Iris pigment epithelial cell (primary cell): ENCODE measurements at regions not wholly inside any gene's neighbourhood (a gene's known extent, or its start where the extent isn't known, plus 50 kb on each side); places are given as distances from the start of the nearest gene placed in this dataset.

Experiments
- DNase-seq: peaks from one replicate; pipeline ENCODE4 v3.0.0-alpha.2; 2011; ENCODE audit warnings: low read depth

DNA sequence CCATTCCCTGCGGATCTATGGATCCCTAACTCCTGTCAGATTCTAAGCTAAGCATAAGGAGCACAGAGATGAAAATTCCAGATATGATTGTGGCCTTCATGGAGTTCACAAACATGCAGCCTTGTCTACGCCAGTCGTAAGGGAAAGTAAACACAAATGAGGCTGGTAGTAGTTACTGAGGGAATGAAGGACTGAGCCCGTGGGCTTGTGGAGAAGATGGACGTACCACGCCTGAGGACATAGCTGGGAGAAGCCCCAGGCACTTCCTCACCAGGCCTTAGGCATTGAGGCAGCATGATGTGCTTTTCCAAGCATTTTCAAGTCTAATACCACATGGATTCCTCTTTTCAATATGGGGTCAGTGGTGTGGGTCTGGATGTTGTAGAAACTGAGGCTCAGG is 515.2 kb downstream of the BCL11B start:
- DNase-seq: no peak

DNA sequence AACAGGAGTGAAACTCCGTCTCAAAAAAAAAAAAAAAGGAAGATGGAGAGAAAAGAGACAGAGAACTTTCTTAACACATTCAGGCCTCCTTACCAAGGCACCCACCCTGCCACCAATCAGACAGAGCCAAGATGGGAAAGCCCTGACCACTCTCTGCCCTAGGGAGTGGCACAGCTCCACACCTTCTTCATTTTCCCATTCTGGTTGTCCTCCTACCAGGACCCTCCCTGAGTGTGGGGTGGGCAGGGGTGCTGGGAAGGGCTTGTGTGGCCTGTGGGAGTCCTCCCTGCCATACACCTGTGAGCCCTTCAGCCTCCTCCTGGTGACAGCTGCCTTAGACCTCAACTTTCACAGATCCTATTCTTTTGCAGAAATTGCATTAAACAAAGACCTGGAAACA is 513.6 kb downstream of the BCL11B start:
- no peak for DNase-seq

DNA sequence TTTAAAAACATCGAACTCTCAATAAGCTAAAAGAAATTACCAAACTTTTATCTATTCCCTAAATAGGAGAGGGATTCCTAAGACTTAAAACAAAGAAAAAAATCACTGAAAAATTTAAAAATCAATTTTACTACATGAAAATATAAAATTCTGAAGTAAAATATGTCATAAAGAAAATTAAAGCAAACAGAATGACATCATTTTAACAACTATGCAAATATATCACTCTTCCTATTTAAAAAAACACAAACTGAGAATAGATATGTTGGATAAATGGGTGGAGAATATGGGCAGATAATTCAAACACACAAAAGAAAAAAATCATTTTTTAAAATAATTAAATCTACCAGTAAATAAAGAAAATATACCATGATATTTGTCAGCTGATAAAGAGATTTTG is 510.0 kb downstream of the BCL11B start:
- no peak for DNase-seq

DNA sequence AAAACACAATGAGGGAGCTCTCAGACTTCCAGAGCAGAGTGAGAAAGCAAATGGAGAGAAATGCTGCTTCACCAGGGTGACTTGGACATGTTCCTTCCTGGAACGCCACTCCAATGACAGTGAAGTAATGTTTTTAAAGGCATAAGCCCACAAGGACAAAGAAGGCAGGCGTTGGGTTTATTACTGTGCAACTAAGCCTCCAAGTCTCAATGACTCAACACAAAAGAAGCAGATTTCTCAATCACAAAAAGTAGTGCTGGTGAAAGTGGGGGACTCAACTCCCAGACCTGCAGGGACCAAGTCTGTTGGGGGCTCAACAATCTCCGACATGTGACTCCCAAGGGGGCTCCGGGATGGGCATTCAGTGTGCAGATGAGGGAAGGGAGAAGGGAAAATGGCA is 505.2 kb downstream of the BCL11B start:
- no peak for DNase-seq

DNA sequence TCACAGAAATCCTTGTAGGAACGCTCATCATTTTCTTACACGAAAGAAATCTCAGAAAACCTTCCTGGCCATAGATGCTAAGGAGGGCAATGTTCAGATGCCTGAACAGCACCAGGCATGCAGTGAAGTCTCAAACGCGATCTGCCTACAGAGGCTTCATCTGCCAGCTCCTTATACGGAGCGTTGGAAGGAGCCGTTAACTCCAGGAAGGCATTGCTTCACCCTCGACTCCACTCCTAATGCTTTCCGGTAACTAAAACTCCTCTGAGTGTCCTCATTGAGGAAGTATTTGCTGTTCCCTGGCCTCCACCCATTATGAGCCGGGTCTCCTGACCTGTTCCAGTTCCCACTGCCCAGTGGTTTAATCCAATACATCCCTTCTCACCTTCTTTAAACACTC is 502.7 kb downstream of the BCL11B start:
- no peak for DNase-seq

DNA sequence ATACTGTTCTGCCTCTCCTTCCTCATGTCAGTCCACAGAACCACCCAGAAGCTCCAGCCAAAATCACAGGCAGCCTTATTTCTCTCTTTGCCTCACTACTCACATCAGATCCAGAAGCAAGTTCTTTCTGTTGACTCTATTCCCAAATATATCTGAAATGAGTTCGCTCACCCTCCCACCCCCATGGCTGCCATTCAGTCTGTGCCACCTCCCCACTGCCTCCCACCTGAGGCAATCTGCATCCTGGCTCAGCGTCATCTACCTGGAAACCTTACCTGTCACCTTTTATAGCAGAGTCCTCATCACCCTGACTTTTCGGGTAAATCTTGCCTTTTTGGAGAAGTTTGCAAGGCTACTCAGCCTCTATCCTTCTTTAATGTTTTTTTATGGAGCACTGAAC is 501.8 kb downstream of the BCL11B start:
- no peak for DNase-seq

DNA sequence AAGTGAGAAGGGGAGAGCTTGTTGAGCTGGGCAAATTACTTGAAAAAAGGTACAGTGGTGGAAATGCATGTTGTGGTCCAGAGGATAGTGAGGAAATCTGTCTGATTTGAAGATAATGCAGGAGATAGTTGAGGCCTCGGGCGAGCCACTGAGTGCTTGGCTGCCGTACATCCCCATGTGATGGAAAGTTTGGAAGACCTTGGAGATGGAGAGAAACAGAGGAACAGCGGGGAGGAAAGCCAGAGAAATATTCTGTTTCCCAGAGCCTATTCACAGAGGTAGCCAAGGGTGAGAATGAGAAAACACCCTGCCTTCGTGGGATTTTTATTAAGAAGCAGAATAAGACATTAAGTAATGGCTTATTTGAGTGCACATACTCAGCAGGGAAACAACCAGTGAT is 498.2 kb downstream of the BCL11B start:
- DNase-seq: no peak

DNA sequence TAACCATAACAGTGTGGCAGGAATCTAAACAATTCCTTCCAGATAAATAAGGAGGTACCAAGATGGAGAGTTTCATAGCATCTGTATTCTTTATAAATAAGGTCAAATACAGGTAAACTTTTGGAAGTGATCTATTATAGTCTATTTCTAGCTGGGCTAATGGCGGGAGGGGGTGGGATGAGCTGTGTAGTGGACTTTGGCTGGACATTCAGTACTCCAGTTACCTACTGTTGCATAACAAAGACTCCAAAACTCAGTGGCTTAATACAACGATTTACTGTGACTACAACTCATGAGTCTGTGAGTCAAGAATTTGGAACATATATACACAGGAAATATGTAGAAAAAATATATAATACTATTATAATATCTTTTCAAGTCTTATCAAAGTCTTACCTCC is 496.1 kb downstream of the BCL11B start:
- DNase-seq: no peak

DNA sequence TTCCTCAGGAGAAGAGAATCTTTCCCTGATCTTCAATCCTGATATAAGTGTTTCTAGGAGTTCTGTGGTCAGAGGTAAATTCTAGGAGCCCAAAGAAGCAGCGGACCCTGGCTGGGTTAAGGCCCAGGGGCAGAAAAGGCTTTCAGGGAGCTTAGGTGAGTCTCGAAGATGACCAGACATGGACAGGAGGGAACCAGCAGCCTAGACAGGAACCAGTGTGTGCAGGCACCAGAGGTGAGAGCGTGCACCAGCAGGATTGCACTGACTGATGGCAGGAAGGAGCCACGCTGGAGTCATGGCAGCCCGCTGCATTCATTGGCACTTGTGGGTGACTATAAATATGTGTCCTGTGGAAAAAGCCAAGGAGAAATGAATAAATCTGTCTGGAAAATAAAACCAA is 489.9 kb downstream of the BCL11B start:
- no peak for DNase-seq

DNA sequence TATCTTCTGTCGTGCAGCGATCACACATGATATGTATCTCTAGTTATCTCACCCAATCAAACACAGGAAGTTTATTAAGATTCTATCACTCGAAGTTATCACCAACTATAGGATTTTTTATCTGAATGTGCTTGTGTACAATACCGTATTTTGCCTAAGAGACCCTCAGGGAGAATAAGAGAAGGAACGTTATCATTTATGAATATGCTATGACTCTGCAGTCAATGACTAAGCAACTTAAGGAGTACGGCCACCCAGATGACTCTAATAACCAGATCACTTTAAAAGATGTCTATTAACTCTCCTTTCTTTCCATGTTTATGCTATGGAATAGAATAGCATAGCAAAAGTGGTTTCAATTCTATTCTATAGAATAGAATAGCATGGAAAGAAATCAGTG is 486.4 kb downstream of the BCL11B start:
- DNase-seq: no peak

DNA sequence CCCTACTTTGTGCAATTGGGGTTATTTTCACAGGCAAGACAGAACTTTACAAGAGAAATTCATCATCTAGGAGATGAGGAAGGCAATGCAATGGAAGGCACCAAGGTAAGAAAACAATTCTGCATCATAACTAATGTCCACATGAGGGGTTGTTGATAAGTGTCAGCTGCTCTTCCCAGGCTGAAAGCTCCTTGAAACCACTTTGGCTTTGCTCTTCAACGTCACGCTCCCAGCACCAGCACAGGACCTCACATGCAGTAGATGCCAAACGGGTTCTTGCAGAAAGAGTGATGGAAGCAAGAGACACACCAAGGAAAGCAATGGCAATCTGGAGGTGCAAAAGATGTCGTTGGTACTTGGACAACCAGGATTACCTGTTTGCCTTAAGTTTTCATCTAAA is 485.5 kb downstream of the BCL11B start:
- no peak for DNase-seq

DNA sequence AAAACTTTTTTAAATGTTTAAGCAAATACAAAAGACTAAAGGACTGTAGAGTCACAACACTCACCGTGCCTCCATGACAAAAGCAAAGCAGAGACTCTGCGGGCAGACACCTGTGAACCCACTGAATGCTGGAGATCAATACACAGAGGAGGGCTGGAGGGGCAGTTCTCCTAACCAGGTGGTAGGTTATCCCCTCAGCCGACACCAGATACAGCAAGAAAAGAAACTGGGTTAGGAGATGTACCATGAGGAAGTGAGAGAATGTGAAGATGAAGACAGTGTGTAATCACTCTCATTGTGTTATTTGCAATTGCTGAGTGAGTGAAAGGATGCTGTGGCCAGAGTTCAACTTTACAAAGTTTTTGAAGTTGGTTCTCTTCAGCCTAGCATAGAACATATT is 480.3 kb downstream of the BCL11B start:
- no peak for DNase-seq

DNA sequence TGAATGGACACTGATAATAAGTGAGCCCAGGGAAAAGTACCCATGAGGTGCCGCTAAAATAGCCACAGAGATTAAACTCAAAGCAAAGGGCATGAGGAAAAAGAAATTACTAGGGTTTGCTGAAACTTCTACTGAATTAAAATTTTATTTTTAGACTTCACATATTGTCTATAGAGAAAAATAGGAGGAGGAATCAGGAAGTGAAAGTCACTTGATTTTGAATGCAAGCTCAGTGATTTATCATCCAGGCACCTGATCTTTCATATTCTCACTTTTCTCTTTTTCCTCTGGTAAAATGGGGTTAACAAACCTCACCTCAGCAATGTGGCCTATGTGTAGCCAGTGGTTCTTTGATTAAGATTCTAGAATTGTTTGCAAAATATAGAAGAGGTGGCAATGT is 479.8 kb downstream of the BCL11B start:
- DNase-seq: no peak

DNA sequence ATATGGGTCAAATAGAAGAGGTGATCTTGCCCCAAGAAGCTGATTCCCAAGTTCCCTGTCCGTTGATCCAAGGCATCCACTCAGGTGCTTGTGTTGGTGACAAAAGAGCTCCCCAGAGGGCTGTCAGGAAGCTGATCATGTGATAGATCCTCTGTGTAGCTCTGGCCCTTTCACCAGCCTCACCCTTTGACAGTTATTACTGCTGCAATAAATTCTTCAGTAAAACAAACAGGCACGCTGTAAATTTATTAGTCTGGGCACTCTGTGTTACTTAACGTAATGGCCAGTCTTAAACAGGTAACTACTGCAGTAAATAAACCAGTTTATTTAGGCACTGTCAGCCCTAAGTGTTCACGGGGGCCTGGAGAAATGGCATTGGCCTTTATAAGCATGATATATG is 473.9 kb downstream of the BCL11B start:
- no peak for DNase-seq

DNA sequence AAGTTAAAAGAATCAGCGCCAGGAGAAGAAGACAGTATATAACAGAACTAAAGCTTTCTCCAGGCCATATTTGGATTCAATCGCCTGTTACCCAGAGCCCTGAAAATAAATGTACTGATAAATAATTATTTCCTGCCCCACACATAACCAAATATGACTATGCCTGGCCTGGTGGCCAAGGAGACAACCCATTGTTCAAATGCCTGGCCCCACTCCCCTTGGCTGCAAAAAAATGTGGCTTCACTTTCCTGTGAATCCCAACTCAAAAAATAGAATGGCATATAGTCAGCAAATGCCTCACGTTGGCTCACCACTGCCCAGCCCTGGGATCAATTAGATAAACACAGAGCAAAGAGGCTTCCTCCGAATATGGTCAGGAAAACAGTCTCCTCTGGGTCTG is 472.1 kb downstream of the BCL11B start:
- no peak for DNase-seq

DNA sequence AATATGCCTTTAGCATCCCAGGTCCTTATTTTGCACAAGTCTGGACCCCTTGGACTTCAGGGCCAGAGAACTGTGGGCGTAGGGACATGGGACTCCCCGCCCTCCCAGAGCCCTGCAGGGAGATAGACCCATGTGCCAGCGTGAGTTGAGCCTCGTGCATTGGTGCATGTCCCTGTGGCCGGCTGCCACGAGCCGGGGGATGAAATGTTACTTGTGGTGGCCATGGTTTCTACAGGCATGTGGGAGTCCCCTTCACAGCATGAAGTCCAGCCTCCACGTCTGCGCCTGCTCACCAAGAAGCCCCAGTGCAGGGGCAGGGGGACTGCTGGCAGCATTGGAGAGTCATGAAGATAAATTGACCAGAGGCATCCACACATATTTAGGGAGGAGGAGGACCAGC is 470.0 kb downstream of the BCL11B start:
- DNase-seq: no peak

DNA sequence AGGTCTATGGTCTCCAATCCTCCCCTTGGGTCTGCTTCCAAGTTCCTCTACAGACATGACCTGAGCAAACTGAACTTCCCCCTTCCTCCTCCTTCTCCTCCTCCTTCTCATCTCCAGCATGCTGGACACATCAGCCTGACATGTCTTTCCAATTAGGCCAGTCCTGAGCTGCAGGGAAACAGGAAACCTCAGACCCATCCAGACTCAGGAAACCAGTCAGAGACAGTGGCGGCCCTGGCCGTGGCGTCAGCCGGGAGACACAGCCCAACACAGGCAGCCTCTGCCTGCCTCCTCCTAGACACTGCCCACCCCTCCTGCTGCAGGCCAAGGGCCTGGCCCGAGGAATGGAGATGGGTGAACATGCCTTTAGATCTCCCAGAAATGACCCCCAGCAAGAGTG is 468.8 kb downstream of the BCL11B start:
- DNase-seq: no peak

DNA sequence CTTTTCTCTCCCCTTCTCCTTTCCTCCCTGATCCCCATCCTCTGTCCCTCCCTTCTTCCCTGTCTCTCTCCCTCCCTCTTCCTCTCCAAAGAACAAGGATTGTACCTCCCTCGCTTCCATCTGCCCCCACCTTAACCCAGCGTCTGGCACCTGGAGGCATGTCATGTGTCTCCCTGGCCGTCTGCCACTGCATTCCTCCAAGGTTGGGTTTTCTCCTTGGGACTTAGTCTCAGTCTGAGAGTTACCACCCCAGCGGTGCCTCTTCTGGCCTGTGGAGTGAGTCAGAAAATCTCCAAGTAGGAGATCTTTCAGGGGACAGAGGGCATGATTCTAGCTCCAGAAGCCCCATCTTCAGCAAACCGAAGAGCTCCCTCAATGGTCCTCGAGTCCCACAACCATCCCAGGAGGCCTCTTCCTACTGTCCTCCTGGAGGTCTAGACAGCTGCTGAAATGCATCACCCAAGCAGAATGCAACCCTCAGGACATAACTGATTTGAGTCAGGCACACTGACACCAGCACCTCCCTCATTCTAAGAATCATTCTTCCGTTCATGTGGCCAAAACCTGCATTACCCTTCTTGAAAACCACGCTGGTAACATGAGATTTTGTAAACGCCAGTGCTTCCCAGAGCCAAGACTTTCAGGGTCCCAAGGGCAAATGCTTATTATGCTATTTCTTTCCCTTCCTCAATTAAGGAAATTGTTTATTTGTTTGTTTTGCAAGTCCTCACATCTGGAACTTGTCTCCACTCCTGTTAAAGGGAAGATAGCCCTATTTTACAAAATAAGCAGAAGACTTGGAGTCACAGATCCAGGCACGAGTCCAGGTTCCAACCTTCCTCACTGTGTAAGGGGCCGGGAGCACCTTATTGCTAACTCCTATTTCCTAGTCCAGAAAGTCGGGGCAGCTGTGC is 463.2 kb downstream of the BCL11B start:
- no peak for DNase-seq

DNA sequence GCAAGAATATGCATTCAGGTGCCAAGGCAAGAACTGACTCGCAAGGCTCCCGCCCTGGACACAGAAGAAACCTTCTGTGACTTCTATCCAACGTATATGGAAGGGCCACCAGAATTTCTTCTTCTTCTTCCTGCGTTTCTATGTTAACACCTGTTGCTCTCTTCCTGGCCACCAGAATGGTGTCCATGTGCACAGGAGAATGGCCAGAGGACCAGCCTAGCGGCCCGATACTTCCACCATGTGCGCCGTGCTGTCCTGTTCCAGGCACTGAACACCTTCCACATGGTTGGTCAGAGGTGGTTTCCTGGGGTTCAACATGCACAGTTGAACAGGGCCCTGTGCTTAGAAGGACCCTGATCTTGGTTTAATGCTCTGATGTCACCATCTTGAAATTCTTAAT is 455.8 kb downstream of the BCL11B start:
- no peak for DNase-seq

DNA sequence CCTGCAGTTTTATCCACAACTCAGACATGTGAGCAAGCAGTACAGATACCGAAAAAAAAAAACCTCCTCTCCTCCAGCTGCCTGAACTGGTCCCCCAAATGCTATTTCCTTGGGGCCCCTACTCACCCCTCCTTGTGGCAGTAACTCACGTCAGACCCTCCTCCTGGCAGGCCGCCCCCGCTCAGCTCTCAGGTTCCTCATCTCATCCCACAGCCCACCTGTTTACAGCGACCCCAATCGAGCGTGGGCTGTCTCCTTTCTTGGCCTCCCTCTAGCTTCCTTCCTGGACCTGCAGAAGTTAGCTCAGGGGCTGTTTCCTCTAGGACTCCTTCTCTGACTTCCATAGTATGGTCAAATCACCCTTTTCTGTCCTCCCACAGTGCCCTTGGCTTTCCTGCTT is 455.3 kb downstream of the BCL11B start:
- DNase-seq: no peak

DNA sequence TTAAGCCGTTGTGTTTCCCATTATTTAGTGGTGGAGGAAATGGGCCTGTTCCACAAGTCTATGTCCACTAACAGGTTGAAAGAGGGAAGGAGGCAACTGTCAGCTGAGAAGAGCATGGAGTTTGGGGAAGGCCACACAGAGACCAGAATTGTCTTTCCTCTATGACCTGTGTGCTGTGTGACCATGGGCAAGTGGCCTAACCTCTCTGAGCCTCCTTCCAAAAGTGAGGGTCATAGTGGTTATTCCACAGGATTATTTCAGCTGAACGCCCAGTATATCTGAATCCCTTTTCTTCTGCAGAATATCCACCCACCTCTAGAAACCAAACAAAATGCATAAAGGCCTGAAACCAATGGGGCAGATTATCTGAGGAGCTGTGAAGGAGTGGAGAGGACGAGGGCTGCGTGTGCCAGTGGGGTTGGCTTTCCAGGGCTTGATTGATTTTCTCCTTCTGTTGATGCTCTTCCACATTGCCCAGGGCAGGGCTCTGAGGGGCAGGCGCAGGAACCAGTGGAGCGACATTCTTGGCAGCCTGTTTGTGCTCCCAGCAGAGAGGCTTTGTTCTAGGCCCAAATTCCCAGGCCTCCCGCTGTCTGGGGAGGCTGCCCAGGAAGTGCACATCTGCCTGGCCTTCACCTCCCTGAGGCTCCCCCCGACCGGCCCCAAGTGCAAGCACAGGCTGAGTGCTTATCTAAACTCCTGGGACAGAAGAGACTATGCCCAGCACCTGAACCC is 452.7 kb downstream of the BCL11B start:
- DNase-seq: no peak

DNA sequence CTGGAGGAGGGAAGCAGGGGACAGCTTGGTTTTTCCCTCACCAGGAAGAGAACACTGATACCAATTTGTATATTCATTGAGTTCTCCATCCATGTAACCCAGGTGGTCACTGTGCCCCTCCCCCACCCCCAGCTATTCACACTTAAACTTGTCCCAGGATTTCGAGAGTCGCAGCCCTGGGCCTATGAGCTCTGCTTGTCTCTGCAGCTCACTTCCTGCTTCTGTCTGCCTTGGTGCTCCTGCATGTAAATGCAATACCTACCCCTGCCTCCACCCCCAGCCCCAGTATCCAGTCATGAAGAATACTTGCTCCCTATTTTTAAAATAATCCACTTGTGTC is 452.2 kb downstream of the BCL11B start:
- no peak for DNase-seq

DNA sequence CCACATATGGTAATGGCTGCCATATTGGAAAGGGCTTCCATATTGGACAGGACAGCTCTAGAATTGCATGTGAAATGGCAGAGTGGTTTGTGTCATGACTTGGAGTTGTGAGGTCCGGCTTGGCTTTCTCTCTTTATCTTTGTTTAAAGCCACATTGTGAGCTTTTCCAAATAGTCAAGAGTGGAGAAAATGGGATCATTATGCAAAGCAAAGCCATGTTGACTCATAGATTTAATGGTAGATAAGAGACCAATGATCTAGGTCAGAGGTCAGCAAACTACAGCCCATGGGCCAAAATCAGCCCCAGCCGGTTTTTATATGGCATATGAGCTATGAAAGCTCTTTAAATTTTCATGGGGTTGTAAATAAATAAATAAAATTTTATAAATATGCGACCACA is 449.1 kb downstream of the BCL11B start:
- DNase-seq: no peak

DNA sequence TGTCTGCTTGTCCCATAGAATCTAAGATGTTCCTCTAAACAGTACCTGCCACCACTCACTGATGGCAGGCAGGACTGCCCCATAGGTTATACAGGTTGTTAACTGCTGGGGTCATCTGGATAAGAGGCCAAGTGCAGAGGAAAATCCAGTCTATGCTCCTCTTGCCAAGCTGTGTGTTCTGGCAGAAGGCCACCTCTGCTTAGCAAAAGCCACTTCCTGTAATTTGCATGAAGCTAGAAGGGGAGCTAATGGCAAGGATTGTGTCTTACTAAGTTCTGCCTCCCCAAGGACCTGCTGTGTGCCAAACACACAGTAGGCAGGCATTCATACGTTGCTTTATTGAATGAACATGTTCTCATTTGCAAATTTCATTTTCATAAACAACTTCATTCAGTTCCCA is 445.4 kb downstream of the BCL11B start:
- DNase-seq: no peak
